PFSK-1 (cell line): ENCODE measurements at regions not wholly inside any gene's neighbourhood (a gene's known extent, or its start where the extent isn't known, plus 50 kb on each side); places are given as distances from the start of the nearest gene placed in this dataset.

ENCODE experiments used
- FOXP2 ChIP-seq: optimal IDR thresholded peaks from 2 replicates; pipeline ENCODE3; 2011; ENCODE audit warnings: borderline replicate concordance, control low read depth, inconsistent platforms; ENCODE audit not compliant: insufficient read depth; ENCODE audit errors: extremely low read length, extremely low read depth
- POLR2AphosphoS5 ChIP-seq: IDR thresholded peaks from 2 replicates; pipeline ENCODE4 v1.6.1; 2012; ENCODE audit warnings: low read depth, mild to moderate bottlenecking, control low read depth, low read length, moderate library complexity
- REST ChIP-seq, 2 experiments: IDR thresholded peaks; 2 replicates each; pipeline versions ENCODE4 v1.6.1 to v1.8.0; 2011 to 2012; ENCODE audit warnings: low read depth in 2 of 2, low read length in 2 of 2, control low read depth in 1 of 2, inconsistent platforms in 1 of 2, mild to moderate bottlenecking in 1 of 2, moderate library complexity in 1 of 2; ENCODE audit not compliant: insufficient read depth in 1 of 2
- SIN3A ChIP-seq: IDR thresholded peaks from 2 replicates; pipeline ENCODE4 v1.6.1; 2012; ENCODE audit warnings: mild to moderate bottlenecking, low read length, moderate library complexity, borderline replicate concordance; ENCODE audit not compliant: insufficient read depth
- TAF1 ChIP-seq: IDR thresholded peaks from 2 replicates; pipeline ENCODE4 v1.6.1; 2012; ENCODE audit warnings: low read length, control low read depth, borderline replicate concordance; ENCODE audit not compliant: insufficient read depth

GRCh38 chr12:98074286-98074685 lies 441.1 kb upstream of the TMPO start:
- TF ChIP-seq REST (IDR thresholded peaks at IDR 0.05; ENCODE audit: insufficient read depth in 1 of 2, low read depth in 2 of 2, low read length in 2 of 2) (no peak), SIN3A (no peak), FOXP2 (no peak), TAF1 (no peak), POLR2AphosphoS5 (no peak)

GRCh38 chr12:98084391-98084790 lies 431.0 kb upstream of the TMPO start:
- TF ChIP-seq SIN3A (no peak), FOXP2 (no peak), TAF1 (no peak), POLR2AphosphoS5 (no peak), REST (IDR thresholded peaks at IDR 0.05; ENCODE audit: insufficient read depth in 1 of 2, low read depth in 2 of 2, low read length in 2 of 2) (no peak)

DNA sequence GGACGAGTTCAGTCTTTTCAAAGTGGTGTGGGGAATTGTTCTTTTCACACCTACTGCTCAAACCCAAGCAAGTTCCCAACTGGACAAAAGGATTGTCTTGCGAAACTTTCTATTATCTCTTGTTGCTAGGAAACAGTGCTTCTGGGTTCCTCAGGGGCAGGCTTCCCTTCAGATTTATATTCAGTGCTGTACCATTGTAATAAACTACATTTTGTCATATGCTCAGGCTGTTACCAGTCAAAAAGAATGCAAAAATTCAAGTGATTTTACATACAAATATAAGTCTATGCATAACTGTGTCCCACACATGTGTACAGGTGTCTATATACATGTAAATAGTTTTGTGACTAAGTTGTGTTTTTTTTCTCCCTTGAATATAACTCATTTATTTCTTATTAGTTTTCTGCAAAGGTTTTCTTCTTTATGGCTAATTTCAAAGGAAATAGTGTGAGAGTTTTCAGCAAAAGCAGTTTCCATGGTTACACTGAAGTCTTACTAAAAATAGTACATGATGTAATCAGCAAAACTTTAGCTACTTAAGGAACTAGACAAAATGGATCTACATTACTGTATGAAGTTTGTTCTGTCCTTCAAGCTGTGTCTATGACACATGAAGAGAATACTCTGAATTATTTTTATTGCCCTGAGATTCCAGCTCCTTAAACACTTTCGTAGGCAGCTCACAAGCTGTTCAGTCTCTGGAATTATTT lies 430.2 kb upstream of the TMPO start:
- TF ChIP-seq FOXP2 (no peak), POLR2AphosphoS5 (no peak), SIN3A (no peak), TAF1 (no peak), REST (IDR thresholded peaks at IDR 0.05; ENCODE audit: insufficient read depth in 1 of 2, low read depth in 2 of 2, low read length in 2 of 2) (no peak)

GRCh38 chr12:98090731-98091130 lies 424.7 kb upstream of the TMPO start:
- TF ChIP-seq POLR2AphosphoS5 (no peak), SIN3A (no peak), REST (IDR thresholded peaks at IDR 0.05; ENCODE audit: insufficient read depth in 1 of 2, low read depth in 2 of 2, low read length in 2 of 2) (no peak), TAF1 (no peak), FOXP2 (no peak)

DNA sequence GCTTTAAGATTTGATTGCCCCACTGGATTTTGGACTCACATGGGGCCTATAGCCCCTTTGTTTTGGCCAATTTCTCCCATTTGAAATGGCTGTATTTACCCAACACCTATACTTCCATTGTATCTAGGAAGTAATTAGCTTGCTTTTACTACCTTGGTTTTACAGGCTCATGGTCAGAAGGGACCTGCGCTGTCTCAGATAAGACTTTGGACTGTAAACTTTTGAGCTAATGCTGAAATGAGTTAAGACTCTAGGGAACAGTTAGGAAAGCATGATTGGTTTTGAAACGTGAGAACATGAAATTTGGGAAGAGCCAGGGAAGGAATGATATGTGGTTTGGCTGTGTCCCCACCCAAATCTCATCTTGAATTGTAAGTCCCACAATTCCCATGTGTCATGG lies 419.0 kb upstream of the TMPO start:
- TF ChIP-seq SIN3A (no peak), REST (IDR thresholded peaks at IDR 0.05; ENCODE audit: insufficient read depth in 1 of 2, low read depth in 2 of 2, low read length in 2 of 2) (no peak), POLR2AphosphoS5 (no peak), FOXP2 (no peak), TAF1 (no peak)
